Dermis microvascular lymphatic vessel endothelial cell (primary cell): ENCODE measurements at regions not wholly inside any gene's neighbourhood (a gene's known extent, or its start where the extent isn't known, plus 50 kb on each side); places are given as distances from the start of the nearest gene placed in this dataset.
"Not testable (repeated sequence)": the region's sequence is repeated elsewhere in the genome, so short reads cannot be mapped to it uniquely, and the experiment has no call there.

Source experiments
- DNase-seq, 2 donors: peaks; one replicate each; pipeline versions ENCODE4 v3.0.0 to v3.0.0-alpha.2; 2010; ENCODE audit warnings: low read depth in 2 of 2

GRCh38 chr6:180091-180694, 112.1 kb upstream of the DUSP22 start:
- not testable (repeated sequence) for DNase-seq

- no peak for DNase-seq
Observed at GRCh38 chr6:181049-181654, 111.1 kb upstream of the DUSP22 start.

- DNase-seq = no peak
Observed at GRCh38 chr6:183668-184067, 108.6 kb upstream of the DUSP22 start.

- DNase-seq = no peak
Observed at GRCh38 chr6:184161-184700, 108.1 kb upstream of the DUSP22 start.

- DNase-seq = no peak
Observed at GRCh38 chr6:186340-186965, 105.8 kb upstream of the DUSP22 start.

GRCh38 chr6:187210-187861, 105.0 kb upstream of the DUSP22 start:
- no peak for DNase-seq

GRCh38 chr6:188821-189655, 103.2 kb upstream of the DUSP22 start:
- DNase-seq = peak; percentile 47 to 75

GRCh38 chr6:189676-190075, 102.6 kb upstream of the DUSP22 start:
- DNase-seq = no peak

- DNase-seq = no peak
Observed at GRCh38 chr6:190596-191395, 101.5 kb upstream of the DUSP22 start.

- DNase-seq = no peak
Observed at GRCh38 chr6:191487-192312, 100.6 kb upstream of the DUSP22 start.

GRCh38 chr6:192313-192664, 100.0 kb upstream of the DUSP22 start:
- DNase-seq = no peak

GRCh38 chr6:193180-193579, 99.1 kb upstream of the DUSP22 start:
- DNase-seq = no peak

GRCh38 chr6:193773-194310, 98.4 kb upstream of the DUSP22 start:
- no peak for DNase-seq

- DNase-seq = no peak
Observed at GRCh38 chr6:195861-196360, 96.4 kb upstream of the DUSP22 start.

GRCh38 chr6:196543-196942, 95.7 kb upstream of the DUSP22 start:
- DNase-seq = no peak

- DNase-seq = peak in 1 of 2 donors; percentile 6
Observed at GRCh38 chr6:203661-204060, 88.6 kb upstream of the DUSP22 start.

GRCh38 chr6:206264-206663, 86.0 kb upstream of the DUSP22 start:
- no peak for DNase-seq

- no peak for DNase-seq
Observed at GRCh38 chr6:208364-208763, 83.9 kb upstream of the DUSP22 start.

GRCh38 chr6:208938-209337, 83.3 kb upstream of the DUSP22 start:
- no peak for DNase-seq
